Central memory CD8-positive, alpha-beta T cell (primary cell): ENCODE measurements at regions not wholly inside any gene's neighbourhood (a gene's known extent, or its start where the extent isn't known, plus 50 kb on each side); places are given as distances from the start of the nearest gene placed in this dataset.

Experiments
- ATAC-seq: fragments of 150-1000 bp; cut with Tn5 transposase; replicated peaks from 2 replicates; pipeline ENCODE4 v1.10.0; 2022; ENCODE audit warnings: mild to moderate bottlenecking, moderate FRiP score, moderate number of reproducible peaks; ENCODE audit not compliant: poor library complexity, severe bottlenecking; ENCODE audit errors: extremely low read depth
- DNase-seq, 2 donors: peaks; one replicate each; pipeline ENCODE4 v3.0.0; 2021; ENCODE audit warnings: low spot score in 2 of 2
- H3K27ac Mint-ChIP-seq: one replicate; pipeline ENCODE4 v1.8.0; 2022; ENCODE audit warnings: low read depth, mild to moderate bottlenecking, moderate library complexity, mixed read lengths
- H3K27me3 Mint-ChIP-seq: one replicate; pipeline ENCODE4 v1.8.0; 2022; ENCODE audit warnings: mixed read lengths
- H3K36me3 Mint-ChIP-seq: one replicate; pipeline ENCODE4 v1.8.0; 2022; ENCODE audit warnings: mild to moderate bottlenecking, moderate library complexity, mixed read lengths; ENCODE audit not compliant: insufficient read depth
- H3K4me1 Mint-ChIP-seq: one replicate; pipeline ENCODE4 v1.8.0; 2022; ENCODE audit warnings: mixed read lengths
- H3K4me3 Mint-ChIP-seq: one replicate; pipeline ENCODE4 v1.8.0; 2022; ENCODE audit warnings: mild to moderate bottlenecking, moderate library complexity, mixed read lengths
- H3K9me3 Mint-ChIP-seq: one replicate; pipeline ENCODE4 v1.8.0; 2022; ENCODE audit warnings: mixed read lengths

GRCh38 chr13:34116651-34117050 is 298.7 kb downstream of the RFC3 start:
- Mint-ChIP-seq H3K4me3 (no peak overlapping the region), H3K36me3 (no peaks in the 10 kb centered on the region), H3K27ac (no peak overlapping the region), H3K9me3 (peaks cover 19% of the 10 kb centered on the region), H3K27me3 (no peaks in the 10 kb centered on the region), H3K4me1 (no peaks in the 10 kb centered on the region)
- DNase-seq (no peak), ATAC-seq (no peak)

GRCh38 chr13:34124666-34125306 is 306.8 kb downstream of the RFC3 start:
- ATAC-seq (no peak), DNase-seq (no peak)
- H3K27me3 Mint-ChIP-seq = no peaks in the 10 kb centered on the region
- H3K4me1 Mint-ChIP-seq = no peaks in the 10 kb centered on the region
- no peaks in the 10 kb centered on the region for H3K36me3 Mint-ChIP-seq
- no peak overlapping the region for H3K27ac Mint-ChIP-seq
- no peak overlapping the region for H3K4me3 Mint-ChIP-seq
- peaks cover 12% of the 10 kb centered on the region for H3K9me3 Mint-ChIP-seq

GRCh38 chr13:34127523-34127922 is 309.6 kb downstream of the RFC3 start:
- DNase-seq = no peak
- Mint-ChIP-seq H3K27me3 (no peaks in the 10 kb centered on the region), H3K27ac (no peak overlapping the region), H3K4me1 (no peaks in the 10 kb centered on the region), H3K9me3 (no peaks in the 10 kb centered on the region), H3K4me3 (no peak overlapping the region), H3K36me3 (no peaks in the 10 kb centered on the region)
- ATAC-seq = no peak

- Mint-ChIP-seq H3K27me3 (no peaks in the 10 kb centered on the region), H3K36me3 (no peaks in the 10 kb centered on the region), H3K4me1 (no peaks in the 10 kb centered on the region), H3K4me3 (no peak overlapping the region), H3K27ac (no peak overlapping the region), H3K9me3 (no peaks in the 10 kb centered on the region)
- no peak for ATAC-seq
- no peak for DNase-seq
Observed at GRCh38 chr13:34128661-34129060, 310.7 kb downstream of the RFC3 start.

GRCh38 chr13:34129436-34129835 is 311.5 kb downstream of the RFC3 start:
- no peak for DNase-seq
- H3K4me1 Mint-ChIP-seq = no peaks in the 10 kb centered on the region
- ATAC-seq = no peak
- H3K9me3 Mint-ChIP-seq = no peaks in the 10 kb centered on the region
- H3K4me3 Mint-ChIP-seq = no peak overlapping the region
- H3K27ac Mint-ChIP-seq = no peak overlapping the region
- H3K27me3 Mint-ChIP-seq = no peaks in the 10 kb centered on the region
- H3K36me3 Mint-ChIP-seq = no peaks in the 10 kb centered on the region

GRCh38 chr13:34137200-34137599 is 319.3 kb downstream of the RFC3 start:
- ATAC-seq = no peak
- H3K4me1 Mint-ChIP-seq = no peaks in the 10 kb centered on the region
- no peak overlapping the region for H3K27ac Mint-ChIP-seq
- DNase-seq = no peak
- no peak overlapping the region for H3K4me3 Mint-ChIP-seq
- H3K36me3 Mint-ChIP-seq = no peaks in the 10 kb centered on the region
- peaks cover 5% of the 10 kb centered on the region for H3K9me3 Mint-ChIP-seq
- peaks cover 6% of the 10 kb centered on the region for H3K27me3 Mint-ChIP-seq

GRCh38 chr13:34139660-34140227 is 321.8 kb downstream of the RFC3 start:
- ATAC-seq (no peak), DNase-seq (no peak)
- Mint-ChIP-seq H3K4me3 (no peak overlapping the region), H3K27me3 (peaks cover 6% of the 10 kb centered on the region), H3K27ac (no peak overlapping the region), H3K4me1 (no peaks in the 10 kb centered on the region), H3K36me3 (no peaks in the 10 kb centered on the region), H3K9me3 (peaks cover 5% of the 10 kb centered on the region)

- peaks cover 2% of the 10 kb centered on the region for H3K9me3 Mint-ChIP-seq
- H3K27me3 Mint-ChIP-seq = peaks cover 6% of the 10 kb centered on the region
- H3K27ac Mint-ChIP-seq = no peak overlapping the region
- H3K4me3 Mint-ChIP-seq = no peak overlapping the region
- ATAC-seq (no peak), DNase-seq (no peak)
- no peaks in the 10 kb centered on the region for H3K4me1 Mint-ChIP-seq
- no peaks in the 10 kb centered on the region for H3K36me3 Mint-ChIP-seq
Observed at GRCh38 chr13:34143637-34144036, 325.7 kb downstream of the RFC3 start.

- ATAC-seq (no peak), DNase-seq (no peak)
- no peak overlapping the region for H3K4me3 Mint-ChIP-seq
- no peaks in the 10 kb centered on the region for H3K9me3 Mint-ChIP-seq
- peaks cover 6% of the 10 kb centered on the region for H3K27me3 Mint-ChIP-seq
- no peaks in the 10 kb centered on the region for H3K36me3 Mint-ChIP-seq
- no peaks in the 10 kb centered on the region for H3K4me1 Mint-ChIP-seq
- no peak overlapping the region for H3K27ac Mint-ChIP-seq
Observed at GRCh38 chr13:34144142-34144541, 326.2 kb downstream of the RFC3 start.

GRCh38 chr13:34145061-34145460 is 327.1 kb downstream of the RFC3 start:
- no peak for DNase-seq
- Mint-ChIP-seq H3K4me1 (no peaks in the 10 kb centered on the region), H3K27ac (no peak overlapping the region), H3K4me3 (no peak overlapping the region), H3K36me3 (no peaks in the 10 kb centered on the region), H3K9me3 (no peaks in the 10 kb centered on the region), H3K27me3 (no peaks in the 10 kb centered on the region)
- ATAC-seq = no peak

- Mint-ChIP-seq H3K27me3 (no peaks in the 10 kb centered on the region), H3K9me3 (no peaks in the 10 kb centered on the region), H3K27ac (no peak overlapping the region), H3K4me3 (no peak overlapping the region), H3K36me3 (no peaks in the 10 kb centered on the region), H3K4me1 (no peaks in the 10 kb centered on the region)
- DNase-seq = no peak
- ATAC-seq = no peak
Observed at GRCh38 chr13:34148359-34148758, 330.4 kb downstream of the RFC3 start.

- ATAC-seq = no peak
- no peaks in the 10 kb centered on the region for H3K27me3 Mint-ChIP-seq
- H3K9me3 Mint-ChIP-seq = no peaks in the 10 kb centered on the region
- H3K4me1 Mint-ChIP-seq = peaks cover 3% of the 10 kb centered on the region
- H3K4me3 Mint-ChIP-seq = no peak overlapping the region
- DNase-seq = no peak
- H3K36me3 Mint-ChIP-seq = no peaks in the 10 kb centered on the region
- H3K27ac Mint-ChIP-seq = no peak overlapping the region
Observed at GRCh38 chr13:34151885-34152284, 333.9 kb downstream of the RFC3 start.

- Mint-ChIP-seq H3K36me3 (no peaks in the 10 kb centered on the region), H3K4me1 (peaks cover 7% of the 10 kb centered on the region), H3K9me3 (no peaks in the 10 kb centered on the region), H3K27me3 (no peaks in the 10 kb centered on the region), H3K4me3 (no peak overlapping the region), H3K27ac (no peak overlapping the region)
- no peak for DNase-seq
- no peak for ATAC-seq
Observed at GRCh38 chr13:34152409-34152808, 334.5 kb downstream of the RFC3 start.
